HG03354 (cell line): ENCODE measurements at regions not wholly inside any gene's neighbourhood (a gene's known extent, or its start where the extent isn't known, plus 50 kb on each side); places are given as distances from the start of the nearest gene placed in this dataset.
"Not testable (repeated sequence)": the region's sequence is repeated elsewhere in the genome, so short reads cannot be mapped to it uniquely, and the experiment has no call there.

Experiments
- ATAC-seq: cut with Tn5 transposase; IDR thresholded peaks from one replicate; pipeline ENCODE4 v1.9.1; 2021; ENCODE audit warnings: mild to moderate bottlenecking; ENCODE audit not compliant: unreplicated experiment, poor library complexity, severe bottlenecking

GRCh38 chr4:60619531-60620305 is 580.4 kb upstream of the ADGRL3 start:
- no peak for ATAC-seq

DNA sequence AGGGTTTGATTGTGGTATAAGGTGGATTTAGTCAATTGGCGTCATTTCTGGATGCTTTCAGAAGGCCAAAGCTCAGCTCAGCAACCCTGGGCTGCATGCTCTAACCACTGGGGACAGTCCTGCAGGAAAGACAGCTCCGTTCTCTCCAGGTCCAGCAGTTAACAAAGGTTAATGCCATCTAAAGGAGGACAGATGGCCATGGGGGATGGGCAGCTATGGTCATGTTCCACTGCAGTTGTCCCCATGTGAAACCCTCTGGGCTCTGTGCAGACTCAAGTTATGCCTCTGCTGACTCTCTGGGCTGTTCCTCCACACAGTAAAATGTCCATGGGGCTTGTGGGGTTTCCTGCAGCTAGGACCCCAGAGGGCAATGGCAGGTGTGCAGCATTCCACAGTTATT is 562.1 kb upstream of the ADGRL3 start:
- ATAC-seq: no peak

DNA sequence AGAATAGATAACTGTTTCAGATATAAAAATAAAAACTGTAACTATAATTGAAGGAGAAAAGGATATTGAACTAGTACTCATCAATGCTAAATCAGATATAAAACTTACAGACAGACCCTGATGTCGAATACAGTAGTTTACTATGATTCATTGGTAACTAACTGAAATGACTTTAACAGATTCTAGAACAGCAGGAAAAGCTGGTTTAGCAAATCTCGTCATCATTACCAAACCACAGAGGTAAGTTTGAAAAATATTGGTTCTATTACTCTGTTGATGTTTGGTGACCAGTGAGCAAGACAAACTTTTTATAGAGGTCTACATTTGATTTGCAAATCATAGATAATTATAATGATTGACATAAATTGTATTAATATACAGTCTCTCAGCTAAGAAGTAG is 551.4 kb upstream of the ADGRL3 start:
- ATAC-seq: no peak

DNA sequence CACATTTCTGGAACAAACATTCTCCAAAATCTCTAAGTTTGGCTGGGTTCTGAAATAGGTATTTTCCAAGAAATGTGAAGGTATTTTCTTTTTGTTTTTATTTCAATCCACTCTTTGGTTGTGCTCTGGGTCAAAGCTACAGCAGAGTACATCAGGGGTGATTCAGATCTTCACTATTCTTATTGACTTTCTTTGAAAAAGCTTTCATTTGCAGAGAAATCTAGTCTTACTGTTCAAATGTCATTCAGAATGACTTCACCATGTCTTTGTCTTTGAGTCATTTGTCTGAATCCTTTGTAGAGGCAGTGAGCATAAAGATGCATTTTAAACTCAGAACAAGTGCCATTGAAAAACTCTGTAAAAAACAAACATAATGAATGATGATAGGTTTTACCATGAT is 547.2 kb upstream of the ADGRL3 start:
- no peak for ATAC-seq

DNA sequence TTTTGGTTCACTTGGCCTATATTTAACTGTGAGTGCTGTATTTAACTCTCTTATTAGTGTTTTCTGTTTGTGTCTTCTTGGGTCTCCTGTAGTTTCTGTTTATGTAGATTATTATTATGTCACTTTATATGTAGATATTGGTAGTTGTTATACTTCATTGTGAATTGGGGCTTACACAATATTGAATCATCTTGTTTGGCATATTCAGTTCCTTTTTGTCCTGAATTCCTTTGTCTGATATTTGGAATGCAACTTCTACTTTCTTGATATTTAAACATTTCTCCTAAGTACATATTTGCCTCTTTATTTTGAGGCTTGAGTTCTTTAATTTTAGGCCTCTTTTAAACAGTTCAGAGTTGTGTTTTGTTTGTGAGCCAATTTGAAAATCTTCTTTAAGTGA is 544.8 kb upstream of the ADGRL3 start:
- ATAC-seq: no peak

DNA sequence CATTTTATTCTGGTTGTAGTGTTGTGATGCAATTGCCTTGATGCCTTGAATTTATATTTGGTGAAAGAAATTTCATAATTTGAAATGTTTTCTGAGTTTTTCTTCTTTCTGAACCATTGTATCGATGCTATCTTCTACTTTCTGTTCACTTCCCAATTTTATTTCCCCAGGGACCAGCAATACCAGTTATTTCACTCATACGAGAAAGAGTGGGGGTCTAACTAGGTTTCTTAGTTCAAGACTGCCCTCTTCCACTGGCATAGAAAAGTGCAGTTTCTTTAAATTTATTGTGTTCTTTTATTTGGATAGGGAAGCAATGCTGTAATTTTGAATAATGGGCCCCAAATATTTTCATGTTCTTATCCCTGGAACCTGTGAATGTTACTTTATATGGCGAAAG is 544.0 kb upstream of the ADGRL3 start:
- no peak for ATAC-seq

DNA sequence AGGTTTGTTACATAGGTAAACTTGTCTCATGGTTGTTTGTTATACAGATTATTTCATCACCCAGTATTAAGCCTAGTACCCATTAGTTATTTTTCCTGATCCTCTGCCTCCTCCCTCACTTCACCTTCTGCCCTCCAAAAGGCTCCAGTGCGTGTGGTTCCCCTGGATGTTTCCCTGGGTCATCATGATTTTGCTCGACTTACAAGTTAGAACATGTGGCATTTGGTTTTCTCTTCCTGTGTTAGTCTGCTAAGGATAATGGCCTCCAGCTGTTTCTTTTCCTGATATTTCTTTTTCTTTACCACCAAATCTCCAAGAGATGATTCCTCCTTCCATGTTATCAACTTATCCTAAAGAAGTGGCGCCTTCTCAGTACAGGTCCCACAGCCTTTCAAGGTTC is 543.1 kb upstream of the ADGRL3 start:
- no peak for ATAC-seq

GRCh38 chr4:60657807-60658206 is 542.3 kb upstream of the ADGRL3 start:
- ATAC-seq: no peak

DNA sequence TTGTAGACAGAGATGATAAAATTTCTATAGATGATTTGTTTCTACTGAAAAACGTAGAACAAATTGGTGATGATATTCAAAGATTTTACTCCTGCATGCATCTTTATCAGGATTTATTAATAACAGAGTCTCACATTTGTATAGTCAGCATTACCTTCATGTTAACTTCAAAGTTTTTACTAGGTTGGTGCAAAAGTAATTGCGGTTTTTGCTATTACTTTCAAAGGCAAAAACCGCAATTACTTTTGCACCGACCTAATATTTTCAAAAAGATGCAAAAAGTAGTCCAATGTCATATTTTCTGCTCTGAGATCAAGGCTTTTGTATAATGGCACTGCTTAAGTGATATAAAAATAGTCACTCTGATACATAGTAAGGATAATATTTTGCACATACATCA is 536.4 kb upstream of the ADGRL3 start:
- ATAC-seq: no peak

- ATAC-seq: no peak
Measured at GRCh38 chr4:60682901-60683300, 517.2 kb upstream of the ADGRL3 start.

GRCh38 chr4:60683357-60683756 is 516.8 kb upstream of the ADGRL3 start:
- ATAC-seq: no peak

DNA sequence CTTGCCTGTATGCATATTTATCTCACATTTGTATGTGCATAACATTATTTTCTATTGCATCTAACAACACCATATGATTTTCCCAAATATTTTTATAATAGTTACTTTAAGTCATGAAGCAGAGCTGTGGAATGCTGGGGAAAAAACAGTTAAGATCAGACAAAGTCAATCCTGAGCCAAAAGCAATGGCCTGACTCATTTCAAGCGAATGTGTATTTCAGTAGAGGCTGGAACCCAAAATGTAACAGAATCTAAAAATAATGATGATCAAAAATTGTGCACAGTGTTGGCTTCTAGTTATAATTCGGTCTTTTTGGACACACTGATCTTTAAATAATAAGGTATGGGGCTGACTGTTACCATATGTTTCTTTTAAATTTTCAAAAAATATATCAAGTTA is 516.2 kb upstream of the ADGRL3 start:
- no peak for ATAC-seq

DNA sequence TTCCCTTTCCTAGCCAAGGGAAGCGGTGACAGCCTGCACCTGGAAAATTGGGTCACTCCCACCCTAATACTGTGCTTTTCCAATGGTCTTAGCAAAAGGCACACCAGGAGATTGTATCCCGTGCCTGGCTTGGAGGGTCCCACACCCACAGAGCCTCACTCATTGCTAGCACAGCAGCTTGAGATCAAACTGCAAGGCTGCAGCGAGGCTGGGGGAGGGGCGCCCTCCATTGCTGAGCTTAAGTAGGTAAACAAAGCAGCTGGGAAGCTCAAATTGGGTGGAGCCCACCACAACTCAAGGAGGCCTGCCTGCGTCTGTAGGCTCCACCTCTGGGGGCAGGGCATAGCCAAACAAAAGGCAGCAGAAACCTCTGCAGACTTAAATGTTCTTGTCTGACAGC is 504.1 kb upstream of the ADGRL3 start:
- not testable (repeated sequence) for ATAC-seq

DNA sequence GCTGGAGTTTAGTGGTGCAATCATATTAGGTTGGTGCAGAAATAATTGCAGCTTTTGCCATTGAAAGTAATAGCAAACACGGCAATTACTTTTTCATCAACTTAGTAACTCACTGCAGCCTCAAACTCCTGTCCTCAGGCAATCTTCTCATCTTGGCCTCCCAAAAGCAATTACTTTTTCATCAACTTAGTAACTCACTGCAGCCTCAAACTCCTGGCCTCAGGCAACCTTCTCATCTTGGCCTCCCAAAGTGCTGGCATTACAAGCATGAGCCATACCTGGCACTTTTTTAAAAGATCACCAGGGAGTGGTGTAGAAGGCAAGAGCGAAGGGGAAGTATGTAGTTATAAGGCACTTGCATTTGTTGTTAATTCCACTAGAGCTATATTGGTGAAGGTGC is 491.1 kb upstream of the ADGRL3 start:
- ATAC-seq: no peak

DNA sequence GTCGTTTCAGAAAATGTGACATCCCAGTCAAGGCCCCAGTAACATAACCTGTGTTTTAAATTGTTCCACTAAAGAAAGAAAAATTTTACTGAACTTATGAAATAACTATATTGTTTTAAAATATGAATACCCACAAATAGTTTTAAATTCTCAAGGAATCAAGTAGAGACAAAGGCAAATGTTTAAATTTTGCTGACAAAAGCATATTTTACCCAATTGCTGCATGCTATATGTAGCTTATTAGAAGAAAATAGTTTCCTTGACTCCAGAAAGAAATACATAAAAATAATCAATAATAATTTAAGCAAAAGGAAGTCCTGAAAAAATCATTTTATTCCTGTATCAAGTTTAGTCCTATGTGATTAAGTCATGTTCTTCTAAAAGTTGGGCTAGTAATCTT is 481.3 kb upstream of the ADGRL3 start:
- ATAC-seq: no peak

- ATAC-seq: no peak
Measured at GRCh38 chr4:60721685-60722084, 478.4 kb upstream of the ADGRL3 start.

- ATAC-seq: no peak
Measured at GRCh38 chr4:60723796-60724195, 476.3 kb upstream of the ADGRL3 start.

DNA sequence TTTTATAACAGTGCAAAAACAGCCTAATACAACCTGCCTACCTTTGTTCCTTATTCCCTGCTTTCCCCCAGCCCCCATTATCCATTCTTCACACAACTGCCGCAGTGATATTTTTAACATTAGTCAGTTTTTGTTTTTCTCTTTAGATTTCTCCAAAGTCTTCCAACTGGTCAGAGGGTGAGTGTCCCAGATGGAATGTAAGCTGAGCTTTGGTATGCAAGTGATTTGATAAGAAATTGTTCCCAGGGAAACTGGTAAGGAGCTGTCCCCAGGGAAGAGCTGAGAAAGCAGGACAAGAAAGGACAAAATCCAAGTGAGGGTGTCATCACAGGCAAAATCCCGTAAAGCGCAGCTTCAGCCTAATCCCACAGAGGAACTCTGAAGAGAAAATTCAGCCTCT is 475.5 kb upstream of the ADGRL3 start:
- no peak for ATAC-seq

GRCh38 chr4:60726779-60727178 is 473.3 kb upstream of the ADGRL3 start:
- ATAC-seq: no peak

DNA sequence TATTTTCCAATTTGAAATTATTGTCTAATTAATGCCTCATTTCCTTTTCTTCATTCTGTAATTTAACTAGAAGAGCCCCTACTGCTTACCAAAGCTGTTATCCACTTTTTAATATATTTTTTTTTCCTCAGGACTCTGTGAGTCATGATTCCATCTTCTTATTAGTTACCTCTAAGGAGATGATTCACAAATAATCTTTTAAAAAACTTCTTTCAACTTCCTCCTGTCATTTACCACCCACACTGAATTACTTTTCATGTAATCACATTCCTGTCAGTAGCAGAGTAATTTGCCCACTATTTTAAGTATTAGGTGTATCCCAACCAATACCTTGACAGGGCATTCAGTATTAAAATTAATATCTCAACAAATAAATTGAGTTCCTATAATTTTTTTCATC is 470.9 kb upstream of the ADGRL3 start:
- no peak for ATAC-seq

DNA sequence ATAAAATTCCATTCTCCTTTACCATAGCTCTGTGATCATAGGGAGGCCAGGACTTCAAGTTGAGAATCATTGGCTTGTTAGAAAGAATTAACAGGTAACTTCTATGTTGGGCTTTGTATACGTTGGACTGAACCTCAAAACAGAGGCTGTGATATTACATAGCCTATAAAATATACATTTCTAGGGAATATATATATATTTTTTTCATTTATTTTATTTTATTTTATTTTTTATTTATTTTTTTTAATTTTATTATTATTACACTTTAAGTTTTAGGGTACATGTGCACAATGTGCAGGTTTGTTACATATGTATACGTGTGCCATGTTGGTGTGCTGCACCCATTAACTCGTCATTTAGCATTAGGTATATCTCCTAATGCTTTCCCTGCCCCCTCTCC is 470.4 kb upstream of the ADGRL3 start:
- ATAC-seq: not testable (repeated sequence)

DNA sequence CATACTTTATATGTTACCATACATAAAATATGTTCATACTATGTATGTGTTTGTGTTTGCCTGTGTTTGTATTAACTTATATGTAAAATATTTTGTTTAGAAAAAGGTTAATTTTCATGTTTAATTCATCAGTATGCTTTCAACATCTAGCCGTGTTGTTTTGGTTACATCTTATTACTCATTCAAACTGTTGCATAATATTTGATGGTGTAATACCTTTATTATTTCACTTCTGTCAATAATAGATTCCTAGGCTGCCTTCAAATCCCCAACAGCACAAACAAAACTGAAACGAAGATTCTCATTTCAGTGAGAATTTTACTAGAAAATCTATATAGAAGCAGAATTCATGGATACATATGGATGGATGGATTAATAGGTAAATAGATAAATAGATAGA is 462.3 kb upstream of the ADGRL3 start:
- ATAC-seq: no peak
